CD4-positive, alpha-beta T cell treated with Interleukin-17A for 4 hours (primary cell): ENCODE measurements at regions not wholly inside any gene's neighbourhood (a gene's known extent, or its start where the extent isn't known, plus 50 kb on each side); places are given as distances from the start of the nearest gene placed in this dataset.

Experiments used
- DNase-seq: peaks from one replicate; pipeline ENCODE4 v3.0.0-alpha.2; 2020; ENCODE audit warnings: mixed read lengths

DNA sequence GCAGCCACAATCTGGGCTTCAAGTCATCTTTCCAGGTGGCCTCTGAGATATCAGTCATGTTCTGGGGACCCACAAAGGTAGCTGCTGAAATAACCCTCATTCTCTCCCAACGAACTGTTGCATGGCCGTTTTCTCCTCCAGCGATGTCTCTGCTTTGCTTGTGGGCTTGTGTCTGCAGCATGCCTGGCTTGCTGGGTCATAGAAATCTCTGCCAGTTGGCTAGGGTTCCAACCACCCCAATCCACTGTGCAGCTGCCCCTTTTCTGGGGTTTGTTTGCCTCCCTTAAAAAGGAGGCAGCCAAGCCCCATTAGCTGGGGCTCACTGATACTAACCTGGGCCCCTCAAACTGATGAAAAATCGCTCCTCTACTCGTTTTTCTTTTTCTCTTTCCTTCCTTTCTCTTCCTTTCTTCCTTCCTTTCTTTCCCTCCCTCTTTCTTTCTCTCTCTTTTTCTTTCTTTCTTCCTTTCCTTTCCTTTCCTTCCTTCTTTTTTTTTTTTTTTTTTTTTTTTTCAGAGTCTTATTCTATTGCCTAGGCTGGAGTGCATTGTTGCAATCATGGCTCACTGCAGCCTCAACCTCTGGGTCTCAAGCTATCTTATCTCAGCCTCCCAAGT is 680.0 kb downstream of the EPHA4 start:
- no peak for DNase-seq

DNA sequence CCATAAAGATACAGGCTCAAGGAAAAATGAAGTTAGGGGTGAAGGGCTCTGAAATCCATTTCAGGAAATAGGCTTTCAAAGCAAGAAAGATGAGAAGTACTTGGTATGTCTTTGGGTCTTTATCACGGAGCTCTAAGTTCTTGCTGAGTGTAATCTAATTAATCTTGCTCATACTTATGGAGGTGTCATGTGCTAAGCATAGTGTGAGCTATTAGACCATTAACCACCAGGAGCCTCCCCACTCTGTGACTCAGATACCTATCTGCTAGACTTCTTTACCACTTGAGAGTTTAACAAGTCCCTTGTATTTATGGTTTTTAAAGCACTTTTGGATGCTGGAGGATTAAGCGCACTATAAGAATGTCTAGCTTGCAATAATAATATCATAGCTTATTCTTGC is 678.7 kb downstream of the EPHA4 start:
- DNase-seq, result no peak

- no peak for DNase-seq
Observed at GRCh38 chr2:220894069-220894468, 678.0 kb downstream of the EPHA4 start.

- no peak for DNase-seq
Observed at GRCh38 chr2:220899492-220899891, 672.6 kb downstream of the EPHA4 start.

- no peak for DNase-seq
Observed at GRCh38 chr2:220904015-220904414, 668.1 kb downstream of the EPHA4 start.

GRCh38 chr2:220913384-220913783 is 658.7 kb downstream of the EPHA4 start:
- no peak for DNase-seq

DNA sequence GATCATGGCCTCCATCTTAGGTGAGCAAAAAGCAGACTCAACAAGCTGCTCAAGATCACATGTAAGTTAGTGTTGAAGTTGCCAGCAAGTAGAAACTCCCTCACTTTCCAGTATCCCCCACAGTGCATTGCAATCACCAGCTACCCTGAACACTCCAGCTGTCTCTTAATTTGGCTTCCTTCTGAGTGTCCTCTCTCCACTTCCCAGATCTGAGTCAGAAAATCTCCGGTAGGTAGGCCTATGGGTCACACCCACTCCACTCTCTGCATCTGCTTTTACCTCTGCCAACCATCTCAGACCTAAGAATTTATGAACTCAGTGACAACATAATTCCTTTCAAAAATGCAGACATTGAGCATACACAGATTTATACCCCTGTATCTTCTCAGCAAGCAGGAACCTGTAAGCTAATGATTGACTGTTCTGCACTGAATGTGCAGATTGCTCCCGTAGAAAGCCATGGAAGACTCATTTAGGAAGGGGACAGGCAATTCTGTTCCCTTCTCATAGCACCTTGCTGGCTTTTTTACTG is 656.9 kb downstream of the EPHA4 start:
- DNase-seq, result no peak

DNA sequence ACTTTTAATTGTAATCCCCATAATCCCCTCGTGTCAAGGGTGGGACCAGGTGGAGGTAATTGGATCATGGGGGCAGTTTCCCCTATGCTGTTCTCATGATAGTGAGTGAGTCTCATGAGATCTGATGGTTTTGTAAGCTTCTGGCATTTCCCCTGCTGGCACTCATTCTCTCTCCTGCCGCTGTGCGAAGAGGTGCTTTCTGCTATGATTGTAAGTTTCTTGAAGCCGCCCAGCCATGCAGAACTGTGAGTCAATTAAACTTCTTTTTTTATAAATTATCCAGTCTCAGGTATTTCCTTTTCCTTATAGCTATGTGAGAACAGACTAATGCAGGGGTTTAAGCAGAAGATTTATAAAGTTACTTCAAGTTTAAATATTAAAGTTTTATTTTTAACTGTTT is 655.2 kb downstream of the EPHA4 start:
- DNase-seq, result no peak

- DNase-seq, result no peak
Observed at GRCh38 chr2:220930271-220931076, 641.6 kb downstream of the EPHA4 start.

- DNase-seq, result no peak
Observed at GRCh38 chr2:220931491-220931890, 640.6 kb downstream of the EPHA4 start.

- DNase-seq, result no peak
Observed at GRCh38 chr2:220932041-220932440, 640.1 kb downstream of the EPHA4 start.

DNA sequence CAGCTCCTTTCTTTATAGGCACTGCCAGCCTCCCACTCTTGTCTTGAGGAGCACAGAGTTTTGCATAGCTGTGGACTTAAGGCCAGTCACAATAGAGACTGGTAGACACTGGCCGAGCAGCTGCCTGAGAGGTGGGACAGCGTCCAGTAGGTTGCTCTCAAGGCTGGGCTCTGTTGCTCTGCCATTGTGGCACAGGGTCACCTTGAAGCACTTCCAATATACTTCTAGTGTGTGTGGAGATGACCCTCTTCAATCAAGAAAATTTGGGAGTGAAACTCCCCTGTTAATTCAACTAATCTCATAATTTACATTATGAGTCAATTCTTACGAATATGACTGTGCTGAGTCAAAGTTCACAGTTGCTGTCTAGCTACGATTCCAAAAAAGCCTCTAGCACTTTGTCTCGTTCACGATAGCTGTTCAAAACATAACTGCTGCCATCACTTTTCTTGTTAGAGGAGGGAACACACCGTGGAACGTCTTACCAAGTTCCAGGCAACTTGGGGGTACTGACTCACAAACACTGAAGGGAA is 636.2 kb downstream of the EPHA4 start:
- no peak for DNase-seq

GRCh38 chr2:220936641-220937197 is 635.4 kb downstream of the EPHA4 start:
- no peak for DNase-seq

- no peak for DNase-seq
Observed at GRCh38 chr2:220937245-220937644, 634.9 kb downstream of the EPHA4 start.

GRCh38 chr2:220940646-220941045 is 631.5 kb downstream of the EPHA4 start:
- DNase-seq, result no peak

GRCh38 chr2:220941683-220942082 is 630.4 kb downstream of the EPHA4 start:
- DNase-seq, result no peak

GRCh38 chr2:220946552-220946951 is 625.6 kb downstream of the EPHA4 start:
- DNase-seq, result no peak

- no peak for DNase-seq
Observed at GRCh38 chr2:220948579-220948978, 623.5 kb downstream of the EPHA4 start.

GRCh38 chr2:220949466-220949865 is 622.6 kb downstream of the EPHA4 start:
- no peak for DNase-seq

DNA sequence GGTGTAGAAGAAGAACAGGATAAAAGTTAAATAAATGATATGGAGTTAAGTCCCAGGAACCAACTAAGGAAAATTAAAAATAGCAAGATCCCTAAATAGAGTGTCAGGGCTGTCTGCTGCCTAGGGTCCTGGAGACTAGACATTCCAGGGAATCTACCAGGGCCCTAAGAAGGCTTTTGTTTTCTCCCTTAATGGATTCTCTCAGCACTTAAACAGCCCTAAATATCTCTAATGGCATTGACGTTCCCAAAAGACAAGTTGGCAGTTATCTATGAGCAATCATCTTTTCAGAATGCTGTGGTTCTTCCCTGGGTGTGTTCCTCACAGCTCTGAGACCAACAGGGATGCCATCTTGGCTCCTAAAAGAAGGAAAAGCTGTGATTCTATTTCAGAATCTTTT is 616.3 kb downstream of the EPHA4 start:
- DNase-seq, result no peak

GRCh38 chr2:220956429-220956828 is 615.7 kb downstream of the EPHA4 start:
- DNase-seq, result no peak

DNA sequence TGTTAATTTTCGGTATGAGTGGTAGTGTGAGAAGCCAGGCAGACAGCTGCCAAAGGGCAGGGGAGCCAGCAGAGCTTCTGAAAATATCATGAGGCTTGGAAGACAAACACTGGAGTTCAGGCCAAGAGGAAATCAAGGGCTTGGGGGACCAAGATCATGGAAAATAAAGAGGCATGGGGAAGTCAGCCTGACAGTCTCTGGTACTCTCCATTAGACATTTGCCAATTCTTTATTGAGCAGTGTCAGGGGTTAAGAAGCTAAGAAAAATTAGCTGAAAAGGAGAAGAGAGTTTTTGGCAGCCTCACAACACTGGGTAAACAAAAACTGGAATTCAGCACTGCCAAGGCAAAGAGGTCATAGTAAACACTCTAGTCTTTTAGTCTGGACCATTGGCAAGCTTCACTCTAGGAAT is 612.7 kb downstream of the EPHA4 start:
- DNase-seq, result no peak

DNA sequence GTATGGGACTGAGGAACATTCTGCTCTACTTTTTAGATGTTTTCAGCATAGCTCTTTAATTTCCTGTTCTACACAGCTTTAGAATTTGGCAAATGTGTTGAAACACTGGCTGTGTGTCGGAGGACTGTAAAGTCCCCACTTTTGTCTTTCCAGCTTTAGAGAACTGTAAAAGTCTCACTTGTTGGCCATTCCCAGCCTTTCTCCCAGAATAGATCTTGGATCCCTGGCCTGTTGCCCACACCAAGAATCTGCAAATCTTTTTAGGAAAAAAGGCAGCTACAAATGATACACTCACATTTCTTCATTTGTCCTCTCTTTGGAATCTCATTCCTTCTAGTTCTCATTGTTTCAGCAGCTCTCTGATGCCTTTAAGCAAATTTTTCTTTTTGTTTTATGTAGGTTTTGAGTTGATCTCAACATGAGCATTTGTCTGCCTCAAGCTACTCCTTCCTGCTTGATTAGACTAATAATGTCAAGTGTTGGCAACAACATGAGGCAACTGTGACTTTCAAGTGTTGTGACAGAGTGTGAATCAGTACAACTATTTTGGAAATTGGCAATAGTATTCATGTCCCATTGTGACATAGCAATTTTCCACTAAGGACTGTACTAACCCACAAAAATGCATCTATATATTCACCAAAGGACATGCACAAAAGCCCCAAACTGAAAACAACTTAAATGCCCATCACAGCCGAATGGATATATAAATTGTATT is 610.8 kb downstream of the EPHA4 start:
- DNase-seq, result no peak
